HUES48 (cell line): ENCODE measurements at regions not wholly inside any gene's neighbourhood (a gene's known extent, or its start where the extent isn't known, plus 50 kb on each side); places are given as distances from the start of the nearest gene placed in this dataset.
A peak's percentile ranks its signal among the peaks of the same experiment; 100 is the strongest.

Experiments
- H3K27ac ChIP-seq: one replicate; pipeline ENCODE4 v1.7.0; 2013; ENCODE audit warnings: low read depth, low read length, inconsistent platforms
- H3K27me3 ChIP-seq: 2 replicates; pipeline ENCODE4 v1.6.1; 2013; ENCODE audit warnings: mild to moderate bottlenecking, low read length; ENCODE audit not compliant: control insufficient read depth, insufficient read depth
- H3K36me3 ChIP-seq: 2 replicates; pipeline ENCODE4 v1.6.1; 2013; ENCODE audit warnings: low read length; ENCODE audit not compliant: control insufficient read depth, insufficient read depth
- H3K4me1 ChIP-seq: 2 replicates; pipeline ENCODE4 v1.6.1; 2013; ENCODE audit warnings: mild to moderate bottlenecking, low read length; ENCODE audit not compliant: control insufficient read depth, insufficient read depth
- H3K4me3 ChIP-seq: 2 replicates; pipeline ENCODE4 v1.5.1; 2013; ENCODE audit warnings: mild to moderate bottlenecking, low read depth, low read length
- H3K9ac ChIP-seq: 2 replicates; pipeline ENCODE4 v1.6.1; 2013; ENCODE audit warnings: mild to moderate bottlenecking, low read depth, low read length, moderate library complexity
- H3K9me3 ChIP-seq: 2 replicates; pipeline ENCODE4 v1.6.1; 2013; ENCODE audit warnings: low read length; ENCODE audit not compliant: control insufficient read depth, insufficient read depth

- Histone ChIP-seq H3K36me3 (no peaks in the 10 kb centered on the region), H3K4me3 (peak overlapping the region; percentile 59), H3K27me3 (peaks cover 27% of the 10 kb centered on the region), H3K4me1 (peaks cover 17% of the 10 kb centered on the region; the same call in 1 of the 2 replicates), H3K9ac (no peak overlapping the region), H3K27ac (peak overlapping the region; percentile 4), H3K9me3 (no peaks in the 10 kb centered on the region)
Measured at GRCh38 chr7:115475761-115476385, 554.0 kb downstream of the MDFIC start.

GRCh38 chr7:115475206-115475605 is 553.3 kb downstream of the MDFIC start:
- Histone ChIP-seq H3K27ac (peak overlapping the region; percentile 4), H3K9ac (no peak overlapping the region), H3K27me3 (peaks cover 27% of the 10 kb centered on the region), H3K9me3 (no peaks in the 10 kb centered on the region), H3K4me1 (peaks cover 17% of the 10 kb centered on the region; the same call in 1 of the 2 replicates), H3K36me3 (no peaks in the 10 kb centered on the region), H3K4me3 (no peak overlapping the region; the same call in 1 of the 2 replicates)

GRCh38 chr7:115474137-115474536 is 552.2 kb downstream of the MDFIC start:
- H3K36me3 ChIP-seq: no peaks in the 10 kb centered on the region
- no peak overlapping the region for H3K4me3 ChIP-seq
- H3K27me3 ChIP-seq: peaks cover 27% of the 10 kb centered on the region
- H3K4me1 ChIP-seq: peaks cover 17% of the 10 kb centered on the region; the same call in 1 of the 2 replicates
- no peak overlapping the region for H3K27ac ChIP-seq
- H3K9me3 ChIP-seq: no peaks in the 10 kb centered on the region
- no peak overlapping the region for H3K9ac ChIP-seq

DNA sequence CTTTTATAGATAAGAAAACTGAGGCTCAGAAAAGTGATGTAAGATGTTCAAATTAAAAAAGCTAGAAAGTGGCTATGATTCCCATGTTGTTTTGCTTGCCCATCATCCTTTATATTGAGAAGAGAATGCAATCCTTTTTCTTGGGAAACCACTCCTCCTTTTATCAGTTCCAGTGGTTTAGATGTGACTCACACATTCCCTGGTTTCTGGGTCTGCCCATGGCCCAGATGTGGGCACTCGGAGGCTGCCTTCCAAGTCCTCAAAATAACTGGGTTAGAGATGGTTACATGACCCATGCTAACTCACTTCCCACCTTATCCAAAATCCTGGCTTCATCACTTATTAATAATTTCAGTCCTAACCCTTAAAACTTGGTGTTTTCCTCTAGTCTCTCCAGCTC is 550.0 kb downstream of the MDFIC start:
- Histone ChIP-seq H3K4me3 (no peak overlapping the region), H3K9me3 (no peaks in the 10 kb centered on the region), H3K27me3 (peaks cover 11% of the 10 kb centered on the region), H3K4me1 (peaks cover 11% of the 10 kb centered on the region; the same call in 1 of the 2 replicates), H3K36me3 (no peaks in the 10 kb centered on the region), H3K27ac (no peak overlapping the region), H3K9ac (no peak overlapping the region)

DNA sequence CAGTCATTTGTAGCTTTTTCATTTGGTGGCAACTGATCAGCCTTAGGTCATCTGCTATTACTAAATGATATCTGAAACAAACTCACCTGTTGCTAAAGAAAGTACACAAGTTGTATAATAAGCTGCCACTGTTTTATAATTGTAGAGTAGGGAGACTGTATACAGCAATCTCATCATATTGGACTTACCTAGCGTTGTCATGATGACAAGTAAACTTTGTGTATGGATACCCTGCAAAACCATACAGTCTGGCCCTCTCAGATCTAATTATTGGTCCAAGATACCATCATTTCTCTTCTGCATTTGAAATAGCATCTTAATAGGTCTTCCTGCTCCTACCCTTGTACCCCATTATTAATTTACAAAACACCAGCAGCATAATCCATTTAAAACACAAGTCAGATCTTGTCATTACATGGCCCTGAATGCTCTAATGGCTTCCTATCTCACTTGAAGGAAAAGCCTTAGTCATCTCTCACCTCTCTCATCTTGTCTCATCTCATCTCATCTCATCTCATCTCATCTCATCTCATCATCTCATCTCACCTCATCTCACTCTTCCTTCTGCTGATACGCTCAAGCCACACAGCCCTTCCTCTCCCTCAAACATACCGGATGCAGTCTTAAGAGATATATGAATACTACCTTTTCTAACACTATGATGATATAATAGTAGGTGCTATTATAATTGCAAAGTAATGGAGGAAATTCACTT is 540.6 kb downstream of the MDFIC start:
- no peaks in the 10 kb centered on the region for H3K9me3 ChIP-seq
- H3K4me3 ChIP-seq: no peak overlapping the region
- H3K27me3 ChIP-seq: no peaks in the 10 kb centered on the region

GRCh38 chr7:115449689-115450088 is 527.8 kb downstream of the MDFIC start:
- Histone ChIP-seq H3K9me3 (no peaks in the 10 kb centered on the region), H3K4me1 (no peaks in the 10 kb centered on the region), H3K36me3 (no peaks in the 10 kb centered on the region), H3K27ac (no peak overlapping the region), H3K9ac (no peak overlapping the region), H3K4me3 (no peak overlapping the region), H3K27me3 (no peaks in the 10 kb centered on the region)

More for the DNA sequence above, 540.6 kb downstream of the MDFIC start:
- Histone ChIP-seq H3K27ac (no peak overlapping the region), H3K36me3 (no peaks in the 10 kb centered on the region), H3K9ac (no peak overlapping the region), H3K4me1 (no peaks in the 10 kb centered on the region)

GRCh38 chr7:115447495-115447894 is 525.6 kb downstream of the MDFIC start:
- no peak overlapping the region for H3K27ac ChIP-seq
- H3K9ac ChIP-seq: no peak overlapping the region
- H3K9me3 ChIP-seq: no peaks in the 10 kb centered on the region
- H3K27me3 ChIP-seq: no peaks in the 10 kb centered on the region
- no peaks in the 10 kb centered on the region for H3K4me1 ChIP-seq
- H3K4me3 ChIP-seq: no peak overlapping the region
- no peaks in the 10 kb centered on the region for H3K36me3 ChIP-seq

DNA sequence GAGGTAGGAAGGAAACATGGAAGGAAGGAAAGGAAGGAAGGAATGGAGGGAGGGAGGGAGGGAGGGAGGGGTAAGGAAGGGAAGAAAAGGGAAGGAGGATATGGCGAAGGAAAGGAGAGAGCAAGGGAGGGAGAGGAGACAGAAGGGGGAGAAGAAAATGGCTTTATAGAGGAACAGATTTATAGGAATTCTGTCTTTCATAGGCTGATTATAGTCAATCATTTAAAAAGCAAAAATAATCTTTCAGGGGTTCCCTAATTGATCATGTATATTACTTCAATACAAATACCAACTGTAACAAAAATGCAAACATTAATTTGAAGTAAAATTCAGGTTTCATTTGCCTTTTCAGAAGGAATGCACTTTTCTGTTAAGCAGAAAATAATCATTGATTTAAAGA is 519.1 kb downstream of the MDFIC start:
- H3K4me3 ChIP-seq: no peak overlapping the region
- no peak overlapping the region for H3K27ac ChIP-seq
- no peaks in the 10 kb centered on the region for H3K27me3 ChIP-seq
- no peaks in the 10 kb centered on the region for H3K4me1 ChIP-seq
- H3K9me3 ChIP-seq: no peaks in the 10 kb centered on the region; the same call in 1 of the 2 replicates
- H3K36me3 ChIP-seq: no peaks in the 10 kb centered on the region
- no peak overlapping the region for H3K9ac ChIP-seq

- no peaks in the 10 kb centered on the region; the same call in 1 of the 2 replicates for H3K9me3 ChIP-seq
- no peak overlapping the region for H3K4me3 ChIP-seq
- H3K4me1 ChIP-seq: no peaks in the 10 kb centered on the region
- no peaks in the 10 kb centered on the region for H3K36me3 ChIP-seq
- no peak overlapping the region for H3K9ac ChIP-seq
- no peak overlapping the region for H3K27ac ChIP-seq
- no peaks in the 10 kb centered on the region for H3K27me3 ChIP-seq
Measured at GRCh38 chr7:115435178-115435577, 513.3 kb downstream of the MDFIC start.

DNA sequence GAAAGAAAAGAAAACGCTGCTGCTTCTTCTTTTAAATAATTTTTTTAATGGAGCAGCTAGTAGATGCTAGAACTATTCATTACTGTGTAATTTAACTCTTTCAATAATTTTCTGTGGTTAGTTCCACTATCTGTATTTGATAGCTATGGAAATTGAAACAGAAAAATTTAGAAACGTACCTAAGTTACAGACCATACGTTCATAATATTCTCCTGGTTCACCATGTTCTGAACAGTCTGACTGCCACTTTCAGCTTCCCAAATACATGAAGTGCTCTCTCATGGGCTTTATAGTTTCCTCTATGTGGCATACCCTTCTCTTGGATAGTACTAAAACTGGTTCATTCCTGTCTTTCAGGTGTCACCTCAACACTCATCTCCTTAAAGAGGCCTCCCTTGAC is 508.0 kb downstream of the MDFIC start:
- Histone ChIP-seq H3K9ac (no peak overlapping the region), H3K4me3 (no peak overlapping the region), H3K27ac (no peak overlapping the region), H3K4me1 (no peaks in the 10 kb centered on the region), H3K27me3 (no peaks in the 10 kb centered on the region), H3K9me3 (no peaks in the 10 kb centered on the region), H3K36me3 (no peaks in the 10 kb centered on the region)

DNA sequence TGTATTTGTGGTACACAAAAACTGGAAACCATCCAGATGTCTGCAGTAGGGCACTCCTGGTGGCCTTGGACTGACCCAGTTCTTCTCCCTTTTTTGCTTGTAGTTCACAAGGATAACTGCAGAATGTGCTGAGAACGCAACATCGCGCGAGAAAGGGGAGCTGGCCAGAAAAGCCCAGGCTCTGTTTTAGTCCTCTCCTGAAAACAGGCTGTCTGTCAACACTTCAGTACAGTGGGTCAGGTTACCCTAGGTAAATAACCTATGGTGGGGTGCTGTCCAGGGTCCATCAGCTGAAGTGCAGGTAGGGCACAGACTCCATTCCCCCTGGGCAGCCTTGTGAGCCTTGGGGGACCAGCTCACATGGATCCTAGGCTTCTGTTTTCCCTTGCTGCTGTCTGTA is 495.8 kb downstream of the MDFIC start:
- H3K36me3 ChIP-seq: no peaks in the 10 kb centered on the region
- no peaks in the 10 kb centered on the region for H3K27me3 ChIP-seq
- H3K9me3 ChIP-seq: no peaks in the 10 kb centered on the region
- H3K4me1 ChIP-seq: no peaks in the 10 kb centered on the region
- no peak overlapping the region for H3K27ac ChIP-seq
- no peak overlapping the region for H3K9ac ChIP-seq
- H3K4me3 ChIP-seq: no peak overlapping the region
